NCI-H1694 (cell line): ENCODE measurements at regions not wholly inside any gene's neighbourhood (a gene's known extent, or its start where the extent isn't known, plus 50 kb on each side); places are given as distances from the start of the nearest gene placed in this dataset.
A peak's percentile ranks its signal among the peaks of the same experiment; 100 is the strongest.
"Not testable (repeated sequence)": the region's sequence is repeated elsewhere in the genome, so short reads cannot be mapped to it uniquely, and the experiment has no call there.

Experiments used
- DNase-seq: peaks from one replicate; lab custom pipeline; 2025; lab: John Stamatoyannopoulos, UW

- no peak for DNase-seq
Observed at GRCh38 chr12:58424735-58425392, 483.5 kb downstream of the ATP23 start.

DNA sequence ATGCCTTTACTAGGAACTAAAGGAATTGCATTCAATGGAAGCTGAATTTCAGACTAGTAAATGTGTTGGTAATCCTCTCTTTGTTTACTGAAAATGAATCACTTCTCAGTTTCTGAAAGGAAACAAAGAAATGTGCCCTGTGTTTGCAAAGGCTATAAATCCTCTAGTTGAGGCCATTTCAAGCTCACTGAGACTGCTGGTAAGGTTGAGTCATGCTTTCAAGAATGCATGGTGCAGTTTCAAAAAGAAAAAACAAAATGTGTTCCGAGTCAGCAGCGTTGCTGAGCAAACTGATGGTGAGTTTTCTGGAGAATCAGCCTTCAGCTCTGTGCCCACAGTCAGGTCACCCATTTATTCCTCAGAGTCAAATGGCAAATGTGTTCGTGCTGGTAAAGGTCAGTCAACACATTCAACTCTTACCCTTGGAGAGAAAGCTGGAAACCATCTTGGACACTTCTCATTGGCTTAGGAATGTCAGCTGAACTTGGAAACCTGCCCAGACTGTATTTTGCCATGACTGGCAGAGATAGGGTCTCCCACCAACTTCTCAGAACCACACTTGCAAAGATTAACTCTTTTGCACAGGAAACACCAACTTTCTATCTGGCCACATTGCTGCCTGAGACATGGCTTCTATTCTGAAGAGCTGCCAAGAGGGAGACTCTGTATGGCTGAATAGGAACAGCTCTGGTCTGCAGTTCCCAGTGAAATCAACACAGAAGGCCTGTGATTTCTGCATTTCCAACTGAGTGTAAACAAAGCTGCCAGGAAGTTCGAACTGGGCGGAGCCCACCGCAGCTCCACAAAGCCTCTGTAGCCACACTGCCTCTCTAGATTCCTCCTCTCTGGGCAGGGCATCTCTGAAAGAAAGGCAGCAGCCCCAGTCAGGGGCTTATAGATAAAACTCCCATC, 484.4 kb downstream of the ATP23 start:
- no peak for DNase-seq

GRCh38 chr12:58426437-58426836, 485.1 kb downstream of the ATP23 start:
- DNase-seq = not testable (repeated sequence)

DNA sequence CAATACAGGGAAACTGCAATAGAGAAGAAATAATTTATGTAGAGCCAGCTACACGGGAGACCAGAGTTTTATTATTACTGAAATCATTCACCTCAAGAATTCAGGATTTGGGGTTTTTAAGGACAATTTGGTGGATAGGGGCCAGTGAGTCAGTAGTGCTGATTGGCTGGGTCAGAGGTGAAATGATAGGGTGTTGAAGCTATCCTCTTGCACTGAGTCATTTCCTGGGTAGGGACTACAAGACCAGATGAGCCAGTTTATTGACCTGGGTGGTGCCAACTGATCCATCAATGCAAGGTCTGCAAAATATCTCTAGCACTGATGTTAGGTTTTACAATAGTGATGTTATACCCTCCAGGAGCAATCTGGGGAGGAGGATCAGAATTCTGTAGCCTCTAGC, 486.3 kb downstream of the LRIG3 start:
- DNase-seq = no peak

DNA sequence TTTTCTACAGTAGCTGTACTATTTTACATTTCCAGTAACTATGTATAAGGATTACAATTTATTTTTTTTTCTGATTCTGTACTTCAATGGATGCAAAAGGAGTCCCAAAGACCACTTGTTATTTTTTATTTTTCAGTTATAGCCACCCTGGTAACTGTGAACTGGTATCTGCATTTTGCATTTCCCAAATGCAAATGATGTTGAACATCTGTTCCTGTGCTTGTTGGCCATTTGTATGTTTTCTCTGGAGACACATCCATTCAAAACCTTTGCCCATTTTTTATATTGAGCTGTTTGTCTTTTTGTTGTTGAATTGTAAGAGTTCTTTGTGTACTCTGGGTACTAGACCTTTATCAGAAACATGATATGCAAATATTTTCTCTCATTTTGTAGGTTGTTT, 485.6 kb downstream of the LRIG3 start:
- DNase-seq = no peak

GRCh38 chr12:58435647-58436046, 484.7 kb downstream of the LRIG3 start:
- DNase-seq = no peak

DNA sequence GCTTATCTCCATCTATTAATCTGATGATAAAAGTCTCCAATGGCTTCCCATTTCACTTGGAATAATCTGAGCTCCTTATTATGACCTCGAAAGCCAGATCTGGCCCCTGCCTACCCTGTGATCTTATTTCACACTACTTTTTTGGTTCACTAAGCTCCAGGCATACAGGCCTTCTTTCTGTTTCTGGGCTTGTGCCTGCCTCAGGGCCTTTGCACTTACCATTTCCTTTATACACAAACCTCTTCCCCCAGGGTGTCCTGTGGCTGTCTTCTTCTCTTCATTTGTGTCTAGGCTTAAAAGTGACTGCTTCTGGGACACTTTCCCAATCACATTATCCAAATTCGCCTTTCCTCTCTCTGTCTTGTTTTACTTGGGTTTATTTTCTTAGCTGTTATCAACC, 478.8 kb downstream of the LRIG3 start:
- no peak for DNase-seq

- peak; percentile 4 for DNase-seq
Observed at GRCh38 chr12:58443273-58443980, 476.9 kb downstream of the LRIG3 start.

- no peak for DNase-seq
Observed at GRCh38 chr12:58443981-58444371, 476.3 kb downstream of the LRIG3 start.

DNA sequence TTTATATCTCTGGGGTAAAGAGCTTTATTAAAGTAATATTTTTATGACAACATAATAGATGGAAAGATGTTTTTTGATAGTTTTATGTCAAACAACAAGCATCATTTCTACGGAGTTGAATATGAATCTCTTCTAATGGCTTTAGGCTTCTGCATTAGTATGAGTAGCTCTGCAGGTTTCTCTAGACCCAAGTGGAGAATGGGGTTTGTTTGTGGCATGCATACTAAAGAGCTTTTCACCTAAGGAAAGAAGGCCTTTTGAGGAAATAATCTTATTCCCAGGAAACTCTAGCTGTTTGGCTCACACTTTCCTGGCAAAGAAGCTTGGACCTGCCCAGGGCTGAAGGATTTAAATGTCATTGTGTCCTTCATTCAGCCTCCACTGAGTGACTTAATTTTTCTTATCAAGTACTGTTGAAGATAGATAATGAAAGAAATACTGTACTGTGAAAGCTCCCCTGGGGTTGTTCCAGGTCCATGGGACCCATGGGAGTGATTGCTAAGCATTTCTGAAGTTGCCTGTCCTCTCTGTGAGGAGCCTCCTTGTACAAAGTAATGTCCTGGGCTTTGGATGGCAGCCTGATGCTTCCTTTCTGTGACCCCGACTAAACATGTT, 469.3 kb downstream of the LRIG3 start:
- DNase-seq = no peak

GRCh38 chr12:58452546-58452945, 467.8 kb downstream of the LRIG3 start:
- DNase-seq = no peak

DNA sequence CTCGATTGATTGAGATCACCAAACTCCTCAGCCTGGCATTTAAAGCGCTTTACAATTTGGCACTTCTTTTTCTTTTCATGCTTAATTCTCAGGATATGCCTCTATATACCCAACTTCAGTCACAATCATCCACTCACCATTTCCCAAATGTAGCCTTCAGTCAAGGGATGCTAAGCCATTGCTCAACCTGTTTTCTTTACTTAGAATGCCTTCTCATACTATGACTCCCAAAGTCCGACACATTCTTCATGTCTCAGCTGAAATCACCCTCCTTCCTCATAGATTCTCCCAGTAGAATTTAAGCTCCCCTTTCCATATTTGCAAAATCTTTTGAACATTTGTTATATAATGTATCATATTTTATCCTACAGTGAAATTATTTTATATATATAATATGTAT, 467.0 kb downstream of the LRIG3 start:
- DNase-seq = no peak

DNA sequence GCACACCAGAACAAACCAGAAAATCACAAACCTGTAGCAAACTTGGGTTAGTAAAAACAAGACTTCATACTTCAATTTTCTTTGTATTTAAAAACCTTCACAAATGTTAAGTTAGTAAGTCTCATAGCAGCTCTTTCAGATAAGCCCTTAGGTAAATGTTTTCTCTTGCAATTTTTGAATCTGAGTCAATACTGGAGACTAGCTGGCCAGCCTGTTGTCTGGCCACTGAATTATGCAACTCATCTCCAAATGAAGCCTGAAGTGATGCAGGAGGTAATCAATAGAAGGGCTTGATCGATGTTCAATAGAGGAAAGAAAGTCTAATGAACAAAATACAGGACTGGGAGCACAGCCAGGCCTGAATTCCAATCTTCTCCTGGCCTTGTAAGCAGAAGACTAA, 465.2 kb downstream of the LRIG3 start:
- no peak for DNase-seq

GRCh38 chr12:58458102-58458501, 462.2 kb downstream of the LRIG3 start:
- DNase-seq = no peak

- no peak for DNase-seq
Observed at GRCh38 chr12:58459191-58459590, 461.1 kb downstream of the LRIG3 start.

GRCh38 chr12:58463051-58463450, 457.3 kb downstream of the LRIG3 start:
- DNase-seq = no peak

DNA sequence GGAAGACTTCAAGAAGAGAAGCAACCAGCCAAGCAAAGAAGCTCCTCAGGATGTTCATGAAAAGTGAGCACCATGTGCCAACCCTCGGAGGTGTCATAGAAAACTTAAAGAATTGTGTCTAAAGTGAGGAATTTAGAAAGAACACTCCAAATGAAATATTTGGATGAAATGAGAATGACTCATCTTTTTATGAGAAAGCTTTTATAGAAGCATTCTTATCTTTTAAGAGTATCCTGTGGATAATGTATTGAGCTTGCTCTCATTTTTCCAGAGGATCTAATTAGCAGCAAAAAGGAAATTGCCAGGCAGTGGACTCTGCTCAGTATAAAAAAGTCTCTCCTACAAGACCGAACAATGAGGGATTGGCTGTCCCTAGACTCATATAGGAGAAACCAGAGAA, 454.9 kb downstream of the LRIG3 start:
- no peak for DNase-seq

GRCh38 chr12:58470266-58471010, 449.9 kb downstream of the LRIG3 start:
- no peak for DNase-seq

DNA sequence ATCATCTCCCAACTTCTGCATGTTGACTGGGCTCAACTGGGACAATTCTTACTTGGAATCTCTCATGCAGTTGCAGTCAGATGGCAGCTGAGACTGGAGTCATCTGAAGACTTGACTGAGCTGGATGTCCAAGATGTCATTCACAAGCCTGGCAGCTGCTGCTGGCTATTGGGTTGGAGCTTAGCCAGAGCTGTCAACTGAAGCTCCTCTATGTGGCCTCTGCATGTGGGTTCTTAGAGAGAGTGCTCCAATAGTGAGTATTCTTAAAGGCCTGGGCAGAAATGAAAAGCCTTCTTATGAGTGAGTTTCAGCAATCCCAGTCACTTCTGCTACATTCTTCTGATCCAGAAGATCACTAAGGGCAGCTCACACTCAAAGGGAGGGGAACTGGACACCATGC, 440.9 kb downstream of the LRIG3 start:
- no peak for DNase-seq

DNA sequence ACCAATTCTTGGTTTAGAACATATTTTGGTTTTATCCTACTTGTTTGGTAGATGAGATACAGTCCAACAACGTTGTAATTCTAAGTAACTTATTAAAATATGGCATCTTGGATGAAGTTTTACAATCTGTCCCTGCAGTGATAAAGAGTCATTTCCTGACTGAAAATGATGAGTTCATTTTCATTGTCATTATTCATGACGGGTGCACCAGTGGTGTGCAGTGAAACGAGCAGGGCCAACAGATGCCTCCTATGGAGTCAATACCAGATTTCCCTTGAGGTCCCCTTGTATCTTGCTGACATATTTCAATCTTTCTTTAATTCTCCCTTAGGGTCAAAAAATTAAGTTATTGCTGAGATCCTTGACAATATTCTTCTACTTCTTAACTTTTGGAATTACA, 438.5 kb downstream of the LRIG3 start:
- no peak for DNase-seq

GRCh38 chr12:58487255-58487654, 433.0 kb downstream of the LRIG3 start:
- DNase-seq = no peak

- no peak for DNase-seq
Observed at GRCh38 chr12:58487678-58488161, 432.6 kb downstream of the LRIG3 start.
